Inflammatory macrophage (primary cell): ENCODE measurements at regions not wholly inside any gene's neighbourhood (a gene's known extent, or its start where the extent isn't known, plus 50 kb on each side); places are given as distances from the start of the nearest gene placed in this dataset.
"Not testable (repeated sequence)": the region's sequence is repeated elsewhere in the genome, so short reads cannot be mapped to it uniquely, and the experiment has no call there.

Experiments
- DNase-seq, 2 donors: peaks; one replicate each; pipeline ENCODE4 v3.0.0-alpha.2; 2020 to 2022

DNA sequence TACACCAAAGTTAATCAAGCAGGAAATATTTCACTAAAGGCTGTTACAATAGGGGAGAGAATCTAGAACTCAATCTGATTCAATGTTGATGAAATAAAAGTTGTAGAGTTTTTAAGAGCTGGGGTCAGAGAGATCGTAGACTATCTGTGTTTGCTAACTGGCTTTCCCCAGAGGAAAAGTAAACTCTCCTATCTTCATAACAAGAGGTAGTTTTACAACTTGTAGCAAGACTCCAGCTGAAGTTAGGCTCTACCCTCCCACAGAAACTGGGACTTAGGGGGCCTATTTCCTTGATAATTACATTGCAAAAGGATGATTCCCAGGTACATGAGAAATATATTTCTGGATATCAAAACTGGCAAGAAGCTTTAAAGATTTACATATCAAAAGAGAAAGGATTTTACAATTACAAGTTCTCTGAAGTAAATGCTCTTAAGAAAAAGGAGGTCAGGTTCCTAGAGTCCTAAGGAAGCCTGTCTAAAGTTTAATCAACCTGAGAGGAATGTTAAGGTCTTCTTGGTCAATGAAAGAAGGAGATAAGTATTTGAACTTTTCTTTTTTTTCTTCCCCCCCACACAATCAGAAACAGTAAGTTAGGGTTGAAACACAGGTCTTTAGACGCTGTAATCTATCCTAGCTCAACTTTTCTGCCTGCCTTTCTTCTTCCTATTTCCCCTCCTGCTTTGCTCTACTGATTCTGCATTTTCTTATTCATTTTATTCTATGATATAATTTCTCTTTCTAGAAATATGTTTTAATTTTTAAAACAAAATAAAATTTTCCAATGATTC, 692.2 kb upstream of the LINC00305 start:
- no peak for DNase-seq

DNA sequence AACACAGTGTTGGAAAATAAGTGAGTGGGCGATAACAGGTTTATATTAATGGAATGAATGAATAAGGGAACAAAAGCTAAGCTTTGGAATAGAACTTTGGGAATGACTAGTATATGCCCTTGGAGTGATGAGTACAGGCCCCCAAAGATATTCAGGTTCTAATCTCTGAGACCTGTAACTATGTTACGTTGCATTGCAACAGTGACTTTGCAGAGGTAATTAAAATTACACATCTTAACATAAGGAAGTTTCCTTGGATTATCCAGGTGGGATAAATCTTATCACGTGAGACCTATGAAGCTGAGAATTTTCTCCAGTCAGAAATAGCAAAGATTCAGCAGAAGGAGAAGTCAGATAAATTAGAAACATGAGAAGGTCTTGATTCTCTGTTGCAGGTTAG, 661.5 kb upstream of the LINC00305 start:
- no peak for DNase-seq

DNA sequence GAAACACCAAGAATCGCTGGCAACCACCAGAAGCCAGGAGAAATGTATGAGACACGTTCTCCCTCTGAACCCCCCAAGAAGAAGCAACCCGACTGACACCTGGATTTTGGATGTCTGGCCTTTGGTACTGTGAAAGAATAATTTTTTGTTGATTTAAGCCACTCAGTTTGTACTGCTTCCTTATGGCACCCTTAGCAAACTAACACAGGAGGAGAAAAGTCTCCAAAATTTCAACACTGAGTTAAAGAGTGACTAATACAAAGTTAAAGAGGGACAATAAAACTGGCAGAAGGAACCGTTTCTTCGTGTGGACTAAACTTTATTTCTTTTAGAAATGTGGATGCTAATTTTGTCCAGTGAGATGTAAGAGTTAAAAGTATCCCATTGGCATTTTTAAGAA, 660.9 kb upstream of the LINC00305 start:
- no peak for DNase-seq

DNA sequence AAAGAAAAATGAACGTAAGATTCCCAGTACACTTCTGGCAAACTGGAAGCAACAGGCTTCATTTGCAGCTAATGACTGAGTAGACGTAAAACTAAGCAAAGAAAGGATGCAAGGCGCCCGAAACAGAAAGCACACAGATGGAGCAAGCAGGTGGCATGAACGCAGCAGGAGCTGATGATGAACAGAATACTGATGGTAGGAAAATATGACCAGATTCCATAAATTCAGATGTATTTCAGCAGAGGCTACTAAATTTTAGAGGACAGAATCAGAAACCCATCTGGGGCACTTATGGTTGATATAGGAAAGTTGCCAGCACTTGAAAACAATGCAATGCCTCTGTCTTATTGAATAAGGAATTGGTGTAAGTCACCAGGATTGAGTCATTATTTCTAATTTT, 658.7 kb upstream of the LINC00305 start:
- no peak for DNase-seq

DNA sequence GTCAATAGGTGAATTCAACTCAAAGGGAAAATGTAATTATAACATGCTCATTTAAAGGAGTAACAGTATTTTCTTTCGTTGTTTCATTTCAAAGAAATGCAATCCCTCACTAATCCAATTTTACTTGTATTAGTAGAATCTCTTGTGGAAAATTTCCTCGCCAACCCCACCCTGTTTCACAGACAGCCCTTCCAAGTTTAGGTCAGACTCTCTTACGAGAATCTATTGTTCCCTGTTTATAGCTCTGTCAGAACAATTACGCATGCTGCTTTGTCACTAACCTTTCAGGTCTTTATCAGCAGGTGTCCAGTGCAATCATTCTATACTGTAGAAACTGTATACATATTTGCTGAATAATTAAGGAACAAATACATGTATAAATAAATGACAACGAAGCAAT, 657.8 kb upstream of the LINC00305 start:
- DNase-seq: no peak

DNA sequence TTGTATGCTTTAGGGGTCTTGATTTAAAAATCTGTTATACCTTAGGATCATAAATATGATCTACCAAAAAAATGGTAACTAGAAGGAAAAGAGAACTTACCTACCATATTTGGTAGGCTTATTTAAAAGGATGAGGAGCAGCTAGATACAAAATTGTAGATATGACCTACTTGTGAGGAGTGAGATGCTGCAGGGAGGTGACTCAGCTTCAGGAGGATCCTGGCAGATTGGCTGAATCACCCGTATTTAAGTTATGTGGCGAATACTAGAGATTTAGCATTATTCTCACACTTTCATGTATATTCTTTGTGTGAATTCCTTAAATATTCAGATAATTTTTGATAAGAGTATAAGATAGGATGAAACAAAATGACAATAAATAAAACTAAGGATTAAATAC, 657.3 kb upstream of the LINC00305 start:
- DNase-seq: no peak

DNA sequence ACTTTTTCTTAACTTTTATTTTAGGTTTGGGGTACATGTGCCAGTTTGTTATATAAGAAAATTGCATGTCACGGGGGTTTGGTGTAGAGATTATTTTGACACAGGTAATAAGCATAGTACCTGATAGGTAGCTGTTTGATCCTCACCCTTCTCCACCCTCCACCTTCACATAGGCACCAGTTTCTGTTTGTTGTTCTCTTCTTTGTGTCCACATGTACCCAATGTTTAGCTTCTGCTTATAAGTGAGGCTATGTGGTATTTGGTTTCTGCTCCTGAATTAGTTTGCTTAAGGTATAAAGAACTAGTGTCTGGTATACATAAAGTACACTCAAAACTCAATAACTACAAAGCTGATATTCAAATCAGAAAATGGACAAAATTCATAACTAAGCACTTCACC, 654.6 kb upstream of the LINC00305 start:
- DNase-seq: no peak

DNA sequence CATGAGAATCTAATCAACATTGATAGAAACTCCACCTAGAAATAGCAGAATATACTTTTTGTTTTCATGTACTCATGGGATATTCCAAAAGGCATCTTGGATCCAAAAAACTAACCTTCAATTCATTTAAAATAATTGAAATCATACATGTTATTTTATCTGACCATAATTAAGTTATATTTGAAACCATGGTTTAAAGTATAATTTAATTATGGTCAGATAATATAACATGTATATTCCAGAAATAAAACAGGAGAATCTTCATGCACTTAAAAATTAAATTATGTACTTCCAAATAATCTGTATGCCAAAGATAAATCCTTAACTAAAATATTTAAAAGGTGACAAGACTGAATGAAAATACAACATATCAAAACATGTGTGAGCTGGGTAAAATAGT, 651.3 kb upstream of the LINC00305 start:
- no peak for DNase-seq

DNA sequence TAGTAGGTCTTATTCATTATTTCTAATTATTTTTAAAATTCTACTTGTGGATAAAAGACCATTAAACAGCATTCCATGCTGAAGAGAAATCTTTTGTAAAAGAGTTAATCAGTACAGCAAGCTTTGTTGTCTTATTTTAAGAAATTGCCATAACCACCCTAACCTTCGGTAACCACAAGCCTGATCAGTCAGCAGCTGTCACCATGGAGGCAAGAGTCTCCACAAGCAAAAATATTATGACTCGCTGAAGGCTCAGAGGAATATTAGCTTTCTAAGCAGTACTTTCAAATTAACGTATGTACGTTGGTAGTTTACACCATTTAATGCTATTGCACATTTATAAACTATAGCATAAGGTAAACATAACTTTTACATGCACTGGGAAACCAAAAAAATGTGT, 650.5 kb upstream of the LINC00305 start:
- DNase-seq: no peak

DNA sequence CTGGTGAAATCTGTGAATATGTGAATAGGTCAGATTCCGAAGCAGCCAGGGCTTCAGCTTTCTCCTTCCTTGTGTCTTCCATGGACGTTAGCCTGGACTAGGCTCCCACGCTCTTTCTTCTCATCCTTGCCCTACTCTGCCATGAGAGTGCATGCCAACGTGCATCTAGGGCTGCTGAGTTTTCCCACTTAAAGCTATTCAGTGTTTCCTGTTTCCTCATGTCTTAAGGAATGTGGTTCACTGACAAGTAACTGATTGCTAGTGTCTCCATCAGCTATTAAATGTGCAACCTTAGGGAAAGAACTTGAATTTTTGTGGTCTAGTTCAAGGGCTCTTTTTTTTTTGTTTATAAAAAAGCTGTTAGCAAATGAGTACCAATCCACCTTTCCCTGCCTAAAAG, 642.3 kb upstream of the LINC00305 start:
- no peak for DNase-seq

DNA sequence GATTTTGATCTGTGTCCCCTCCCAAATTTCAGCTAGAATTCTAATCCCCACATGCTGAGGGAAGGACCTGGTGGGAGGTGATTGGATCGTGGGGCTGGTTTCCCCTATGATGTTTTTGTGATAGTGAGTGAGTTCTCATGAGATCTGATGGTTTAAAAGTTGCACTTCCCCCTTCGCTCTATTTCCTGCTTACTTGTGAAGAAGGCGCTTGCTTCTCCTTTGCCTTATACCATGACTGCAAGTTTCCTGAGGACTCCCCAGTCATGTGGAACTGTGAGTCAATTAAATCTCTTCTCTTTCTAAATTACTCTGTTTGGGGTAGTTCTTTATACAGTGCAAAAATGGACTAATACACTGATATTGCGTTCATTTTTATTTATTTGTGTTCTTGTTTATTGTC, 636.8 kb upstream of the LINC00305 start:
- no peak for DNase-seq

DNA sequence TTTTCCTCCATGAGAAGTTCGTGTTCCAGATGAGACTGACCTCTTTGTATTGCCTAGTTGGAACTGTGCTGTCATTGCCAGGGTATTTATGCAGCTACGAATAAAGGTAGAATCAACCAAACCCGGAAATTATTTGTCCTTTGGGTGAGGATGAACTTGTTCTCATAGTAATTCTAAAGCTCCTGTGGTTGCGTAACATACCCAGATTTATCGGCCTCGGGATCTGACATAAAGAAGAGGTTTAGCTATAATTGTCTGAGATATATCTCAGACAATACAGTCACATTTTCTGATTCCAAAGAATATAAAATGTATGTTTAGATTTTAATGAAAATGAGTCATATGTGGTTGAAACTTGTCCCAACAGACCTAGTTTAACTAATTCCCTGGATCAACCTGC, 628.7 kb upstream of the LINC00305 start:
- no peak for DNase-seq

DNA sequence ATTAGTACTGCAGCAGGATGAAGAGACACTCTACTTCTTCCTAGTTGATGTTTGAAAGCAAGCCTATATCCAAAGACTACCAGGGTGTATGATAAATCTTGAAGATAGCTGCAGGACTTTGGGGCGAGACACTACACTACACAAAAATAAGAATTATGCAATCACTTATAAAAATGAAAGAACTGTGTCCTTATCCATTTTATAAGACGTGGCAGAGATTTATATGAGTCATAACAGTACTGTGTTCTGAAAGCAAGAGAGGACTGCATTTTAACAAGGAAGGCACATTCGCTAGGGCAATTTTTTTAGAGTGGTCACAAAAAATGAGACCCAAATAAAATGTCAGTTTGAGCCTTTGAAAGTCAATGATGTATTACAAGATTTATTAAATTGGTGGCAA, 617.0 kb upstream of the LINC00305 start:
- DNase-seq: no peak

DNA sequence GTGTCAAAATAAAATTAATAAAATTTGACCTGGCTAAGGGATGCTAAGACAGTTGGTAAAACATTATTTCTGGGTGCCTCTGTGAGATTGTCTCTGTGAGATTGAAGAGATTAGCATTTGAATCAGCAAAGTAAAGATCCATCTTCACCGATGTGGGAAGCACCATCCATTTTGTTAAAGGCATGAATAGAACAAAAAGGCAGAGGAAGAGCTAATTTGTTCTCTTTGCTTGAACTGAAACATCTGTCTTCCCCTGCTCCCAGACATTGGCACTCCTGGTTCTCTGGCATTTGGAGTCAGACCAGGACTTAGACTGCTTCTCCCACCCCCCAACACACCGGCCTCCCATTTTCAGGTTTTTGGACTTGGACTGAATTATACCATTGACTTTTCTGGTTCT, 603.8 kb upstream of the LINC00305 start:
- DNase-seq: no peak

DNA sequence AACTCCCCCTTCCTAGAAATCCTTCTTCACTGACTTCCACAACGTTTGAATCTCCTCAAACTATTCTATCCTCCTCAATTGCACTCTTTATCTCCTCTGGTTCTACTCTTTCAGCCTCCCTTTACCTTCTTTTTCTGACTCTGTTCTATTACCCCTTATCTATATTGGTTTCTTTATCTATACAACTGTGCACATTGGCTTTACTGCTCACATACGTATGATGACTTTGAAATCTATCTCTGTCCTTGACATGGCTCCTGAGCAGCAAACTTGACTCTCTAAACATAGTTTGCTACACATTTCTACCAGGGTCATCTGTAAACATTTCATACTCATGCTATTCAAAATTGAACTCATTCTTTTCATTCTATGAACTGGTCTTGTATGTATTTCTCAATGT, 601.0 kb upstream of the LINC00305 start:
- no peak for DNase-seq

DNA sequence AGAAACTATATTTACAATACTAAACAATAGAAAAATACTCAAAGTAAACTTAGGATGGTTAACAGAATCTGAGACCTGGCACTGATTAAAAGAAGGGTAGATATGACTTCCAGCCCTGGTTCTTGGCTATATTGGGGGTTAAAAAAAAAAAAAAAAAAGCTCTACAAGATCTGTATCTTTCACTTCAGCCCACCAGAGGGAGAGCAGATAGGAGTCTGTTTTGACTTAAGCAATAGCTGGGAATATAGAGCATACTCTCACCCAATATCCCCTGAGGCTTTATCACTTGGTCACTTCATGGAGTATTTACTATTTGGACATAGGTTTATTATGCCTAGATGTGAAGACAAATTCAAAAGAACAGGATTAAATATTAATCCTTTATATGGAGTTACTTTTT, 598.9 kb upstream of the LINC00305 start:
- no peak for DNase-seq

DNA sequence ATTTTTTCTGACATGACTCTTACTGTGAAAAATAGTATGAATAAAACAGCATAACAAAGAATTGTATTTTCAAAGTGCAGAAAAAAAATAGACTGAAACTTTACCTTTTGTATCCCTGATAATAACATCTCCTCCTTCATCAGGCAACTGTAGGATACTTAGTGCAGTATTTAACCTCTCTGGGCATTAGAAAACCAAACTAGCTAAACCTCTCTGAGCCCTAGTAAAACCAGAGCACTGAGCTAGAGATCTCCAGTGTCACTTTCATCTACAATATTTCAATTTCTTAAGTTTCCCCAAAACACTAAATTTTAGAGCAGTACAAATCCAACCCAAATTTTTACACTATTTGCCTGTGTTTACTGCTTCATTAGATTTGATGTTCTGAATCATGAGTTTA, 594.0 kb upstream of the LINC00305 start:
- no peak for DNase-seq

DNA sequence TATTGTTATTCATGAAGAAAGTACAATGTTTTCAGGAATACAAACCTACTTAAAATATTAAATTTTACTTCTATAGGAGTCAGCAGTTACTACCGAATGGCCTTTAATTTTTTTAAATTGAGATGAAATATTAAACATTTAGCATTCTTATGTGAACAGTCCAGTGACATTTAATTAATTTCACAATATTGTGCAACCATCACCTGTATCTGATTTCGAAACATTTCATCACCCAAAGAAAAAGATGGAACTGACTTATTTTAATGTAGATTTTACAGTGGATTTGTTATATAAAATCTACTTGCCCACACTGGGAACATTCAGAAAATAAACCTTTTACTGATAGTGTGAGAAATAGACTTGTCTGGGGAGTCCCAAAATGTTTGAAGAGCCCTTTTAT, 585.2 kb upstream of the LINC00305 start:
- DNase-seq: no peak

DNA sequence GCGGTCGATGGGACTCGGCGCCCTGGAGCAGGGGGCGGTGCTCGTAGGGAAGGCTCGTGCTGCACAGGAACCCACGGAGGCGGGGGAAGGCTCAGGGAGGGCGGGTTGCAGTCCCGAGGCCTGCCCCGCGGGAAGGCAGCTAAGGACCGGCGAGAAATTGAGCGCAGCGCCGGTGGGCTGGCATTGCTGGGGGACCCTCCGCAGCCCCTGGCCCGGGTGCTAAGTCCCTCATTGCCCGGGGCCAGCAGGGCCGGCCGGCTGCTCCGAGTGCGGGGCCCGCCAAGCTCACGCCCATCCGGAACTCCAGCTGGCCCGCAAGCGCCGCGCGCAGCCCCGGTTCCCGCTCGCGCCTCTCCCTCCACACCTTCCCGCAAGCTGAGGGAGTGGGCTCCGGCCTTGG, 576.8 kb upstream of the LINC00305 start:
- DNase-seq: not testable (repeated sequence)

DNA sequence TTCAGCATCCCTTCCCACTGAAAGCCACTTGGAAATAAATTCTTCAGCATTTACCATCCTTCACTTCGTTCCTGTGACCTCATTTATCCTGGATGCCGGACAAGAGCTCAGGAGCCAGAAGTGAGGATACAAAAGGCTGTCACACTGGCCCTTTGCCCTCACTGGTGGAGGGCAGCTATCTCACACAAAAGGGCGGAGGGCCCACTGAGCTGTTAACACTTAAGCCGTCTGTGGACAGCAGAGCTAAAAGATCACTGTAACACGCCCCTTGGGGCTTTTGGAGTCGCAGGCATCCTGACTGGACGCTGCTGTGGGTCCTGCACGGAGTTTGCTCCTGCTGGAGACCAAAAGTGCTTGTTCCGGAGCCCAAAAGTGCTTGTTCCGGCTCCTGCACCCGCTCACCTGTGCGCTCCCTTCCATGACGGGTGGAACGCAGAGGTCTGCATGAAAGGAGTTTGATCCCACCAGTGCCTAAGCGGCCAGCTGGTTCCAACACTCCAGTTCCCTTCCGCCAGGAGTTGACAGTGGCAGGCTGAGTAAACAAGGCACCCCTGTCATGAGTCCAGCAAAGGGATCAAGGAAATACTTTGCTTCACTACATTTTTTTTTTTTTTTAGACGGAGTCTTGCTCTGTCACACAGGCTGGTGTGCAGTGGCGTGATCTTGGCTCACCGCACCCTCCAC, 572.0 kb upstream of the LINC00305 start:
- DNase-seq: no peak

DNA sequence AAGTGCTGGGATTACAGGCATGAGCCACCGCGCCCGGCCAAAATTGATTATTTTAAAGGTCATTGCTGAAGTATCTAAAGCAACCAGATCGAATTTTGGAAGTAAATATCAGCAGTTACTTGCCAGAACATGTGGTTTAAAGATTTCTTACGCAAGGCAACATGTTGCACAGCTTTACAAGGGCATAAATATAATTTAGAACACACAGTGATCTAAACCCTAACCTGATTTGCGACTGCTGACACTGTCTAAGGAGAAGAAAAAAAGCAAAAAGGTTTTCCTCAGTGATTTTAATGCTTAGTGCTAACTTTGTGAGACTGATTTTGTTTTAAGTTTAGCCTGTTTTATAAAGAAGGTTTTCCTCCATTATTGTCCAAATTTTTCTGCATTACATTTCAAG, 569.9 kb upstream of the LINC00305 start:
- no peak for DNase-seq

DNA sequence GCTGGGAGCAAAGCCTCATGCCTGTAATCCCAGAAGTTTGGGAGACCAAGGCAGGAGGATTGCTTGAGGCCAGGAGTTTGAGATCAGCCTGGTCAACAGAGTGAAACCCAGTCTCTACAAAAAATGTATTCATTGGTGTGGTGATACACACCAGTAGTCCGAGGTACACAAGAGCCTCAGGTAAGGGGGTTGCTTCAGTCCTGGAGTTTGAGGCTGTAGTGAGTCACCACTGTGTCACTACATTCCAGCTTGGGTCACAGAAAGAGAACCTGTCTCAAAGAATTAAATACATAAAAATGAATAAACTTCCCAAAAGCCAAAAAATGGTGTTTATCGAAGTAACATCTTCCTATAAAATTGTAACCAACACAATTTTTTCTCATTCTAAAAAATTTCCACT, 568.1 kb upstream of the LINC00305 start:
- no peak for DNase-seq

DNA sequence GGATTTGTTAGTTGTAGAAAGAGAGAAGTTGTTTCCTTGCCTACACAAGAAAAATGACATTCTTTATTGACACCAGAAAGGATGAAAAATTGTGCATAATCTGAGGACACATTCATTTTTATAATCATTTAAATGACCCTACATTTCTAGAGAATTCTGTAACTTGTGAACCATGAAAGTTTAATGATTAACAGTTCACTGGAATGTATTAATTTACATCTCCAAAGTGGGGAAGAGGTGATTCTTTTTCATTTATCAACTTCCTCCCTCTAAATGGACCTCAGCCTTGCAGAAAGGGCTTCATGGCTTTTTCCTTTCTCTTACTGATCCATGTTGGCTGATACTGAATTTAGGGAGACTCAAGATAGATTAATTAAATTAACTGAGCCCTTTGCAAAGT, 565.2 kb upstream of the LINC00305 start:
- no peak for DNase-seq

DNA sequence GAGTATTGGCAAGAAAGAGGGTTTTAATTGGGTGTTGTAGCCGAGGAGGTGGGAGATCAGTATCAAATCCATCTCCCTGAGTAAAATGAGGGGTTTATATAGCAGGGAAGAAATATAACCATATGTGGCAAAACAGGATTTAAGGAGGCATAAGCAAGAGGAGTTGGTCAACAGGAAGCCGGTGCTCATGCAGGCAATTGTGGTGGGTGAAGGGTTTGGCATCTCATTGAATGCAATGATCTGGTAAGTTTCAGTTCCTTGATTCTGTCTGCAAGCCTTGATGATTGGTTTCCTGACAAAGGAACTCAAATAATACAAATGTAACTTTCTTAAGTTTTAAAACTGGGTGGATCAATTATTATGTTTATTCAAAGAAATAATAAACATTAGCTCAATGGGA, 564.4 kb upstream of the LINC00305 start:
- peak; percentile 79 to 81 for DNase-seq

DNA sequence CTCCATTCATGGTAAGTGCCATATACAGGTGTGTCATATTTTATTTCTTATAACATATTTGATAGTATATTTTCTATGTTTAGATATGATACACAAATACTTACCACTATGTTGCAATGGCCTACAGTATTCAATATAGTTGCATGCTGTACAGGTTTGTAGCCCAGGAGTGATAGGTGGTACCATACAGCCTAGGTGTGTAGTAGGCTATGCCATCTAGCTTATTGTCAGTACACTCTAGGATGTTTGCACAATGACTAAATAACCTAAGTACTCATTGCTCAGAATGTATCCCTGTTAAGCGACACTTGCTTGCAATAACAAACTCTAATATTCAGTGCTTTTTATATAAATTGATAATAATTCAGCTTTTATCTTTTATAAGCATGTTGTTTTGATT, 563.1 kb upstream of the LINC00305 start:
- DNase-seq: no peak
